Neural cell (in vitro differentiated cells): ENCODE measurements at regions not wholly inside any gene's neighbourhood (a gene's known extent, or its start where the extent isn't known, plus 50 kb on each side); places are given as distances from the start of the nearest gene placed in this dataset.

Source experiments
- H2AFZ ChIP-seq: fragments of 200-600, 300-800 bp; sonication (generic), shearing (Covaris generic); 2 replicates; pipeline ENCODE4 v1.6.0; 2014; ENCODE audit warnings: low read depth, mild to moderate bottlenecking, antibody characterized with exemption, low read length, moderate library complexity
- H3F3A ChIP-seq: fragments of 200-600 bp; shearing (Covaris generic); 2 replicates; pipeline ENCODE4 v1.6.1; 2016; ENCODE audit warnings: mild to moderate bottlenecking, moderate library complexity, mixed read lengths, antibody characterized with exemption, low read length; ENCODE audit not compliant: insufficient read depth, poor library complexity, severe bottlenecking
- H3K27ac ChIP-seq: fragments of 200-600, 300-800 bp; sonication (generic), shearing (Covaris generic); 2 replicates; pipeline ENCODE4 v1.5.1; 2014; ENCODE audit warnings: mild to moderate bottlenecking, low read length, moderate library complexity
- H3K27me3 ChIP-seq: fragments of 300-800, 200-600 bp; sonication (generic), shearing (Covaris generic); 2 replicates; pipeline ENCODE4 v1.6.0; 2014; ENCODE audit warnings: mild to moderate bottlenecking, low read depth, low read length, moderate library complexity; ENCODE audit not compliant: insufficient read depth
- H3K36me3 ChIP-seq: fragments of 300-800, 200-600 bp; sonication (generic), shearing (Covaris generic); 2 replicates; pipeline ENCODE4 v1.5.1; 2014; ENCODE audit warnings: mild to moderate bottlenecking, antibody characterized with exemption, low read length, moderate library complexity; ENCODE audit not compliant: insufficient read depth
- H3K4me2 ChIP-seq: fragments of 300-800, 200-600 bp; sonication (generic), shearing (Covaris generic); 2 replicates; pipeline ENCODE4 v1.6.0; 2014; ENCODE audit warnings: mild to moderate bottlenecking, low read length
- H3K4me3 ChIP-seq: fragments of 300-800, 200-600 bp; sonication (generic), shearing (Covaris generic); 2 replicates; pipeline ENCODE4 v1.5.1; 2014; ENCODE audit warnings: mild to moderate bottlenecking, low read length, moderate library complexity
- H3K79me2 ChIP-seq: fragments of 200-600 bp; shearing (Covaris generic); replicated peaks from 2 replicates; pipeline ENCODE4 v1.6.0; 2014; ENCODE audit warnings: mild to moderate bottlenecking, low read length, moderate library complexity; ENCODE audit not compliant: insufficient read depth
- H3K9ac ChIP-seq: fragments of 300-800, 200-600 bp; sonication (generic), shearing (Covaris generic); 2 replicates; pipeline ENCODE4 v1.6.1; 2016; ENCODE audit warnings: mild to moderate bottlenecking, low read length, mixed read lengths
- H3K9me2 ChIP-seq: fragments of 200-600 bp; shearing (Covaris generic); 2 replicates; pipeline ENCODE4 v1.6.1; 2016; ENCODE audit warnings: mild to moderate bottlenecking, low read length, mixed read lengths; ENCODE audit not compliant: insufficient read depth
- H3K9me3 ChIP-seq: fragments of 200-600, 300-800 bp; sonication (generic), shearing (Covaris generic); 2 replicates; pipeline ENCODE4 v1.6.1; 2016; ENCODE audit warnings: mild to moderate bottlenecking, mixed run types, low read length, moderate library complexity, mixed read lengths
- H4K20me1 ChIP-seq: fragments of 200-600 bp; shearing (Covaris generic); 2 replicates; pipeline ENCODE4 v1.6.1; 2016; ENCODE audit warnings: mild to moderate bottlenecking, mixed run types; ENCODE audit not compliant: insufficient read depth
- CTCF ChIP-seq: fragments of 450-650 bp; IDR thresholded peaks from 2 replicates; pipeline ENCODE4 v1.5.1; 2014; ENCODE audit warnings: antibody characterized with exemption, mild to moderate bottlenecking, moderate library complexity; ENCODE audit not compliant: poor library complexity, severe bottlenecking
- EP300 ChIP-seq: fragments of 450-650 bp; conservative IDR thresholded peaks from 2 replicates; pipeline ENCODE4 v1.6.1; 2014; ENCODE audit warnings: antibody characterized with exemption, mild to moderate bottlenecking, moderate library complexity; ENCODE audit not compliant: poor library complexity, severe bottlenecking
- EZH2 ChIP-seq: fragments of 200-600, 300-800 bp; shearing (Covaris generic), sonication (generic); IDR thresholded peaks from 2 replicates; pipeline ENCODE4 v1.6.1; 2014; ENCODE audit warnings: antibody characterized with exemption, low read length, borderline replicate concordance, mild to moderate bottlenecking; ENCODE audit not compliant: insufficient read depth, poor library complexity, severe bottlenecking
- MXI1 ChIP-seq: fragments of 450-650 bp; conservative IDR thresholded peaks from 2 replicates; pipeline ENCODE4 v1.6.1; 2014; ENCODE audit warnings: antibody characterized with exemption, mild to moderate bottlenecking; ENCODE audit not compliant: poor library complexity, severe bottlenecking
- POLR2AphosphoS5 ChIP-seq: IDR thresholded peaks from 2 replicates; pipeline ENCODE4 v1.6.1; 2012
- RAD21 ChIP-seq: fragments of 450-650 bp; conservative IDR thresholded peaks from 2 replicates; pipeline ENCODE4 v1.6.1; 2014; ENCODE audit warnings: antibody characterized with exemption, mild to moderate bottlenecking, moderate library complexity
- REST ChIP-seq: IDR thresholded peaks from 2 replicates; pipeline ENCODE4 v1.6.1; 2012; ENCODE audit warnings: borderline replicate concordance
- SMC3 ChIP-seq: fragments of 450-650 bp; conservative IDR thresholded peaks from 2 replicates; pipeline ENCODE4 v1.6.1; 2014; ENCODE audit warnings: antibody characterized with exemption, mild to moderate bottlenecking, moderate library complexity; ENCODE audit not compliant: poor library complexity
- TAF1 ChIP-seq: IDR thresholded peaks from 2 replicates; pipeline ENCODE4 v1.6.1; 2012; ENCODE audit warnings: low read depth

DNA sequence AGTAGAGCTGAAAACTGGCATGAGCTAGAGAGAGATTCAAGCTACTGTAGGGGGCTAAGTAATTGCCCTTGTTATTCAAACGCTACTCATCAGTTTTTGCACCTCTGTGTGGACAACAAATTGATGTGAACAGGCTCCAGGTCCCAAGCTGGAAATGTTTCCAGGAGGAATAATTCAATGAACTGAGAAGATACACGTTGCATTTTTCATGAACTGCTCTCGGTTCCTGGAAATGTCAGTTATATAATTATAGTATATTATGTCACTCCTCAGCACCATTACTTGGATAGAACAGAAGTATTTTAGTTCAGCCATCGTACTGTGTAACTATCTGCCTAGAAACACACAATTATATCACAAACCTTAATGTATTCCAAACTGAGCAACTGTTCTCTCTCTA is 65.9 kb upstream of the A1CF start:
- Histone ChIP-seq H2AFZ (no peak overlapping the region), H3K9me2 (no peaks in the 10 kb centered on the region), H3K27me3 (no peaks in the 10 kb centered on the region), H3K9ac (peak overlapping the region; percentile 15), H3K36me3 (no peaks in the 10 kb centered on the region), H3K79me2 (no peaks in the 10 kb centered on the region), H3K4me3 (peak overlapping the region; percentile 45), H3K4me2 (peak overlapping the region; percentile 46), H4K20me1 (no peaks in the 10 kb centered on the region), H3F3A (no peaks in the 10 kb centered on the region), H3K27ac (peak overlapping the region; percentile 72), H3K9me3 (no peaks in the 10 kb centered on the region)
- no peak for TF ChIP-seq EZH2
- TF ChIP-seq POLR2AphosphoS5 = peak; percentile 61
- no peak for TF ChIP-seq MXI1
- TF ChIP-seq REST = peak; percentile 87

- Histone ChIP-seq H4K20me1 (no peaks in the 10 kb centered on the region), H2AFZ (no peak overlapping the region), H3K27me3 (no peaks in the 10 kb centered on the region), H3K9me3 (no peaks in the 10 kb centered on the region), H3K9me2 (no peaks in the 10 kb centered on the region), H3F3A (no peaks in the 10 kb centered on the region), H3K4me2 (no peak overlapping the region), H3K9ac (no peak overlapping the region), H3K27ac (no peak overlapping the region), H3K4me3 (no peak overlapping the region), H3K36me3 (no peaks in the 10 kb centered on the region), H3K79me2 (no peaks in the 10 kb centered on the region)
- TF ChIP-seq EZH2 (no peak), REST (no peak), POLR2AphosphoS5 (no peak), TAF1 (no peak), EP300 (no peak), SMC3 (no peak), CTCF (no peak), RAD21 (no peak)
These were observed 75.9 kb upstream of the A1CF start for GRCh38 chr10:50961297-50961696.
